SK-N-MC (cell line): ENCODE measurements at regions not wholly inside any gene's neighbourhood (a gene's known extent, or its start where the extent isn't known, plus 50 kb on each side); places are given as distances from the start of the nearest gene placed in this dataset.

ENCODE experiments used
- EZH2 ChIP-seq: fragments of 200-600 bp; sonication (generic); IDR thresholded peaks from one replicate; pipeline ENCODE4 v1.6.1; 2017; ENCODE audit warnings: antibody characterized with exemption
- FOXP2 ChIP-seq: optimal IDR thresholded peaks from 2 replicates; pipeline ENCODE3; 2011; ENCODE audit warnings: mild to moderate bottlenecking, moderate library complexity; ENCODE audit not compliant: insufficient read depth; ENCODE audit errors: extremely low read length, control extremely low read depth
- POLR2AphosphoS5 ChIP-seq: IDR thresholded peaks from 2 replicates; pipeline ENCODE4 v1.6.1; 2012; ENCODE audit warnings: mild to moderate bottlenecking, low read depth, low read length, borderline replicate concordance

DNA sequence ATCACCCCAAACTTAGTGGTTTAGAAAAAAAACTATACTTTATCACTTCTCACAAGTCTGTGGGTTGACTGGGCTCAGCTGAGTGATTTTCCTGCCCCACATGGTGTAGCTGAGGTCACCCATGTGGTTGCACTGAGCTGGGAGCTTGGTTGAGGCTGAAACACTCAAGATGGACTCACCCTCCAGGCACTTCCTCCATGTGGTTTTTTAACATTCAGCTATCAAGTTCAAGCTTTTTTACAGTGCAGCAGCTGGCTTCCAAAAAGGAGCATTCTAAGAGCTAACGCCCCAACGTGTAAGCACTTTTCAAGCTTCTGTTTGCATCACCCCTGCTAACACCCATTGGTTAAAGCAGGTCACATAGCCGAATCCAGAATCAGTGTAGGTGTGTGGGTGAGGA is 105.9 kb upstream of the CREB1 start:
- no peak for TF ChIP-seq POLR2AphosphoS5
- TF ChIP-seq EZH2 = no peak
- TF ChIP-seq FOXP2 = no peak
